GM19035 (cell line): ENCODE measurements at regions not wholly inside any gene's neighbourhood (a gene's known extent, or its start where the extent isn't known, plus 50 kb on each side); places are given as distances from the start of the nearest gene placed in this dataset.

ENCODE experiments used
- ATAC-seq: cut with Tn5 transposase; IDR thresholded peaks from one replicate; pipeline ENCODE4 v1.9.1; 2021; ENCODE audit not compliant: unreplicated experiment

GRCh38 chr2:19611491-19612332, 253.3 kb upstream of the OSR1 start:
- ATAC-seq = no peak

- ATAC-seq = no peak
These were observed 250.8 kb upstream of the OSR1 start for GRCh38 chr2:19609266-19609665.

GRCh38 chr2:19607931-19608771, 249.7 kb upstream of the OSR1 start:
- no peak for ATAC-seq

- ATAC-seq = no peak
These were observed 249.0 kb upstream of the OSR1 start for GRCh38 chr2:19607400-19607799.

- no peak for ATAC-seq
These were observed 242.6 kb upstream of the OSR1 start for GRCh38 chr2:19600982-19601381.

GRCh38 chr2:19600506-19600905, 242.1 kb upstream of the OSR1 start:
- ATAC-seq = no peak

GRCh38 chr2:19598971-19599370, 240.5 kb upstream of the OSR1 start:
- no peak for ATAC-seq

GRCh38 chr2:19592197-19592596, 233.8 kb upstream of the OSR1 start:
- no peak for ATAC-seq

GRCh38 chr2:19589791-19590190, 231.4 kb upstream of the OSR1 start:
- ATAC-seq = no peak

- no peak for ATAC-seq
These were observed 222.4 kb upstream of the OSR1 start for GRCh38 chr2:19580830-19581229.

- no peak for ATAC-seq
These were observed 221.8 kb upstream of the OSR1 start for GRCh38 chr2:19580264-19580663.

- no peak for ATAC-seq
These were observed 221.0 kb upstream of the OSR1 start for GRCh38 chr2:19579461-19579860.

- no peak for ATAC-seq
These were observed 219.3 kb upstream of the OSR1 start for GRCh38 chr2:19577723-19578122.

GRCh38 chr2:19576411-19576810, 218.0 kb upstream of the OSR1 start:
- no peak for ATAC-seq

GRCh38 chr2:19575641-19576040, 217.2 kb upstream of the OSR1 start:
- ATAC-seq = no peak

- no peak for ATAC-seq
These were observed 216.4 kb upstream of the OSR1 start for GRCh38 chr2:19574778-19575260.

- no peak for ATAC-seq
These were observed 215.4 kb upstream of the OSR1 start for GRCh38 chr2:19573784-19574183.

- no peak for ATAC-seq
These were observed 213.3 kb upstream of the OSR1 start for GRCh38 chr2:19571773-19572172.

- ATAC-seq = no peak
These were observed 210.9 kb upstream of the OSR1 start for GRCh38 chr2:19569300-19569791.

GRCh38 chr2:19568809-19569208, 210.4 kb upstream of the OSR1 start:
- ATAC-seq = no peak

GRCh38 chr2:19560785-19561184, 202.4 kb upstream of the OSR1 start:
- no peak for ATAC-seq
